ENCODE measurements at regions not wholly inside any gene's neighbourhood (a gene's known extent, or its start where the extent isn't known, plus 50 kb on each side); places are given as distances from the start of the nearest gene placed in this dataset.

- no peak for TF ChIP-seq GATA3 (IDR thresholded peaks at IDR 0.05; ENCODE audit: low read depth, low read length)
- no peak for TF ChIP-seq GATA2 (IDR thresholded peaks at IDR 0.05; ENCODE audit: low read depth, low read length)
These were observed 294.2 kb downstream of the ZNF536 start for GRCh38 chr19:30666301-30666803.
